ENCODE measurements at regions not wholly inside any gene's neighbourhood (a gene's known extent, or its start where the extent isn't known, plus 50 kb on each side); places are given as distances from the start of the nearest gene placed in this dataset.

GRCh38 chr3:118778201-118778600 is 256.4 kb downstream of the IGSF11 start:
- TF ChIP-seq EZH2 (optimal IDR thresholded peaks at IDR 0.05; ENCODE audit: low read depth, low read length) (no peak), CTCF (IDR thresholded peaks at IDR 0.05; ENCODE audit: low read length) (no peak)

All from MM.1S (cell line).